Prostate gland (tissue), 2 donors: ENCODE measurements at regions not wholly inside any gene's neighbourhood (a gene's known extent, or its start where the extent isn't known, plus 50 kb on each side); places are given as distances from the start of the nearest gene placed in this dataset.
"Not testable (repeated sequence)": the region's sequence is repeated elsewhere in the genome, so short reads cannot be mapped to it uniquely, and the experiment has no call there.

Source experiments
- DNase-seq: peaks from one replicate; pipeline ENCODE4 v3.0.0-alpha.2; 2019; ENCODE audit warnings: low spot score
- H3K27ac ChIP-seq, 2 donors: fragments of 200-600 bp; sonication (generic); 2 replicates each; pipeline ENCODE4 v1.5.1; 2017 to 2019
- H3K27me3 ChIP-seq: fragments of 200-600 bp; sonication (generic); replicated peaks from 2 replicates; pipeline ENCODE4 v1.5.1; 2019; ENCODE audit not compliant: insufficient read depth
- H3K36me3 ChIP-seq, 2 donors: fragments of 200-600 bp; sonication (generic); 1 replicate in 1 of 2; 2 replicates in 1 of 2; pipeline versions ENCODE4 v1.5.1 to v1.8.1; 2017 to 2019
- H3K4me1 ChIP-seq: fragments of 200-600 bp; sonication (generic); replicated peaks from 2 replicates; pipeline ENCODE4 v1.5.1; 2019
- H3K4me3 ChIP-seq, 2 donors: fragments of 200-600 bp; sonication (generic); 2 replicates each; pipeline ENCODE4 v1.5.1; 2017 to 2019
- H3K9me3 ChIP-seq: fragments of 200-600 bp; sonication (generic); 2 replicates; pipeline ENCODE4 v1.5.1; 2017
- POLR2A ChIP-seq: fragments of 450-650 bp; IDR thresholded peaks from one replicate; pipeline ENCODE4 v1.6.1; 2016; ENCODE audit warnings: antibody characterized with exemption, mild to moderate bottlenecking
- POLR2AphosphoS5 ChIP-seq: sonication (generic); formaldehyde crosslinking; IDR thresholded peaks from one replicate; pipeline ENCODE4 v1.6.1; 2017; ENCODE audit warnings: antibody characterized with exemption
- WGBS: methylation state at CpG from one replicate; pipeline ENCODE4 v1.1.5; 2018; 5-methylcytosine and 5-hydroxymethylcytosine counted together
- intact Hi-C: fragments of 100-400 bp; cut with DNase I; formaldehyde crosslinking; loops from one replicate; pipeline ENCODE4 v1.14.2; 2022
- TF ChIP-seq, protein P1 (sequence below), 4 experiments: fragments of 200-600 bp in 2 of 4; fragments of 450-650 bp in 2 of 4; sonication (generic) in 2 of 4; IDR thresholded peaks; 1 replicate in 3 of 4; 2 replicates in 1 of 4; pipeline ENCODE4 v1.5.1; 2016 to 2019; ENCODE audit warnings: antibody characterized with exemption in 4 of 4, mild to moderate bottlenecking in 2 of 4, moderate library complexity in 2 of 4

DNA sequence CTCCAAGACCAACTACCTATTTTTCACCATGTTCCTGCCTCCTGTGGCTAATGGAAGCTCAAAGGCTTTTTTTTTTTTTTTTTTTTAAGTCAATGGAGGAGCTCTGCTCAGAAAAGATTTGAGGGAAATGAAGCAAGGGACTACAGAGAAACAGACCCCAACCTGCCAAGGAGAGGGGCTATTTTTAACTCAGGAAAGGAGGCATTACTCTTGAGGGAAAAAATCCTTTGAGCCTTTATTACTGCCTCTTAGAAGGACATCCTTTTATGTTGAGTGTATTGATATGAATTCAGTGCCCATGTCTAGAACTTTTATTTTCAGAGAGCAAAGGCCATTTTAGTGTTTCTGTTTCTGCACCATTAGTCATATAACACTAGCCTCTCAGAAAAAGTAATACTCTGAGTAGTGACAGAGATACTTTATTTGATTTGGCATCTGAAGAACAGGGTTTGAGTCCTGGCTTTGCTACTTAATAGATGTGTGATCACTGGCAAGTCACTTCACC is 68.1 kb upstream of the PCDH8 start:
- no peak overlapping the region for H3K27ac ChIP-seq
- TF ChIP-seq POLR2AphosphoS5 (no peak), POLR2A (no peak)
- TF ChIP-seq, protein P1, sequence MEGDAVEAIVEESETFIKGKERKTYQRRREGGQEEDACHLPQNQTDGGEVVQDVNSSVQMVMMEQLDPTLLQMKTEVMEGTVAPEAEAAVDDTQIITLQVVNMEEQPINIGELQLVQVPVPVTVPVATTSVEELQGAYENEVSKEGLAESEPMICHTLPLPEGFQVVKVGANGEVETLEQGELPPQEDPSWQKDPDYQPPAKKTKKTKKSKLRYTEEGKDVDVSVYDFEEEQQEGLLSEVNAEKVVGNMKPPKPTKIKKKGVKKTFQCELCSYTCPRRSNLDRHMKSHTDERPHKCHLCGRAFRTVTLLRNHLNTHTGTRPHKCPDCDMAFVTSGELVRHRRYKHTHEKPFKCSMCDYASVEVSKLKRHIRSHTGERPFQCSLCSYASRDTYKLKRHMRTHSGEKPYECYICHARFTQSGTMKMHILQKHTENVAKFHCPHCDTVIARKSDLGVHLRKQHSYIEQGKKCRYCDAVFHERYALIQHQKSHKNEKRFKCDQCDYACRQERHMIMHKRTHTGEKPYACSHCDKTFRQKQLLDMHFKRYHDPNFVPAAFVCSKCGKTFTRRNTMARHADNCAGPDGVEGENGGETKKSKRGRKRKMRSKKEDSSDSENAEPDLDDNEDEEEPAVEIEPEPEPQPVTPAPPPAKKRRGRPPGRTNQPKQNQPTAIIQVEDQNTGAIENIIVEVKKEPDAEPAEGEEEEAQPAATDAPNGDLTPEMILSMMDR (IDR thresholded peaks at IDR 0.05), result no peak
- no peaks in the 10 kb centered on the region for H3K4me1 ChIP-seq
- DNase-seq, result no peak
- no peaks in the 10 kb centered on the region for H3K27me3 ChIP-seq
- no peaks in the 10 kb centered on the region for H3K9me3 ChIP-seq
- H3K4me3 ChIP-seq, result no peak overlapping the region
- intact Hi-C loops, result no loop called here
- no peaks in the 10 kb centered on the region for H3K36me3 ChIP-seq

DNA sequence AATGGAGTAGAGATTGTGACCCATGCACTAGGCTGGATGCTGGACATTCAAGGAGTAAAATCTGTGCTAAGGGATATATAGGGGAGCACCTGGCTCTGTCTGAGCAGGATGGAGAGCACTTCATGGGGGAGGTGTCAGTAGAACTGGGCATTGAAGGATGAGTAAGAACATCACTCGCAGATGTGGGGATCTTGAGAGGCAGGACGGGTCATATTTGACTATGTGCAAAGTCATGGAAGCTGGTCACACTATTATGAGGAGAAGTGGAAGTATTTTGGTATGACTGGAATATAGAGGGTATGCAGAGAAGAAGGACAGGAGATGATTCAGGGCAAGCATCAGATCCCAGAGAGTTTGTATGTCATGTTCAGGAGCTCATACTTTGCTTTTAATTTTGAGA is 62.9 kb upstream of the PCDH8 start:
- TF ChIP-seq POLR2AphosphoS5, result no peak
- TF ChIP-seq POLR2A, result no peak
- TF ChIP-seq, protein P1 (IDR thresholded peaks at IDR 0.05), result no peak
- no peak for DNase-seq
- Histone ChIP-seq H3K27me3 (no peaks in the 10 kb centered on the region), H3K36me3 (no peaks in the 10 kb centered on the region), H3K27ac (no peak overlapping the region), H3K4me3 (no peak overlapping the region), H3K9me3 (no peaks in the 10 kb centered on the region), H3K4me1 (no peaks in the 10 kb centered on the region)
- WGBS, result 60% methylated on average over 2 of the region's 2 CpGs
- intact Hi-C loops, result no loop called here

DNA sequence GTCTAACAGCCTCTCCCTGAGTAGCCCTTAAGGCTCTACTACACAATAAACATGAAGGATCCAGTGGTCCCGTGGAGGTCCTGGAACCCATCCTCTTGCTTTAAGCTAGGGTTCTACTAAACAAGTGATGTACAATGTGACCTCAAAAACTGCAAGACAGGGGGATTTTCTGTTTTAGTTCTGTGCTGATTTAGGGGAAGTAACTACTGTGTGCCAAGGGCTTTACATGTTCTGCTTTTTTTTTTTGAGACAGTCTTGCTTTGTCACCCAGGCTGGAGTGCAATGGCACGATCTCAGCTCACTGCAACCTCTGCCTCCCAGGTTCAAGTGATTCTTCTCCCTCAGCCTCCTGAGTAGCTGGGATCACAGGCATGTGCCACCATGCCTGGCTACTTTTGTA is 61.9 kb upstream of the PCDH8 start:
- H3K9me3 ChIP-seq, H3K27me3 ChIP-seq, H3K4me3 ChIP-seq, H3K4me1 ChIP-seq, H3K36me3 ChIP-seq, H3K27ac ChIP-seq, DNase-seq, intact Hi-C loops: not testable (repeated sequence)
- WGBS, result 68% methylated on average over 2 of the region's 2 CpGs

DNA sequence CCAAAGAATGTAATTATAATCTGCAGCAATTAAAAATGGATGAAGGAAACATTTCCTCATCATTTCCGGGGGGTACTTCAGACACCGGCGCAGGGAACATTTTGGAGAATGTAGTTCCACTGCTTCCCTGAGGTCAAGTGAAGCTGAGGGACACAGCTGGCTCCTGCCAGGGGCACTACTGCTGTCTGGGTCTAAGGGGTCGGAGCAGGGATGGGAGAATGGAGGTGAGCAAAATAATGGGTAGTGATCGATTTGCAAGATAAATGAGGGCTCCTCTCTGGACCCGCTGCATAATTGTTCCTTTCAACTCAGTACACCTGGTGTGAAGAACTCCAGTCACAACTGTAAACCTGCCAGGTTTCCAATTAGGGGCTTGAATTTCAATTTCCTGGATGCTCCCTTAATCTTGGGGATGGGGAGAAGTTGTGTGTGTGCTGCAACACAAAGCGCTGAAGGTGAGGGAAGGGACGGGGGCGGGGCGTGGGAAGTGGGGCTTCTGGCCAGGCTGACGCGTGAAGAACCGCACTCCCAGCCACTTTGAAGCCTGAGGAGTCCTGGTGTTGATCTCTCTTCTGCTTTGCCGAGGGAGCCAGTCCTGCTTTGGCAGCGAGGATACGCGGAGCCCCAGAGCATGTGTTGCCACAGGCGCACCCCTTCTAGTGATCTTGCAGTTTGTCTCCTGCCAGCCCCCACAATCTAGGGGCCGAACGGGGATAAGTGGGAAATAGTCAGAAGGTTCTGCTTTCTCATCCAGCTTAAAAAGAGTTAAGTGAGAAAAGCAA is 57.9 kb upstream of the PCDH8 start:
- intact Hi-C loops, result no loop called here
- H3K4me3 ChIP-seq, result no peak overlapping the region
- WGBS, result 39% methylated on average over 20 of the region's 20 CpGs
- TF ChIP-seq POLR2AphosphoS5, result no peak
- TF ChIP-seq, protein P1 (IDR thresholded peaks at IDR 0.05), result no peak
- TF ChIP-seq POLR2A, result no peak
- no peaks in the 10 kb centered on the region for H3K9me3 ChIP-seq
- no peak overlapping the region for H3K27ac ChIP-seq
- H3K36me3 ChIP-seq, result no peaks in the 10 kb centered on the region
- H3K27me3 ChIP-seq, result no peaks in the 10 kb centered on the region
- no peaks in the 10 kb centered on the region for H3K4me1 ChIP-seq
- DNase-seq, result no peak

DNA sequence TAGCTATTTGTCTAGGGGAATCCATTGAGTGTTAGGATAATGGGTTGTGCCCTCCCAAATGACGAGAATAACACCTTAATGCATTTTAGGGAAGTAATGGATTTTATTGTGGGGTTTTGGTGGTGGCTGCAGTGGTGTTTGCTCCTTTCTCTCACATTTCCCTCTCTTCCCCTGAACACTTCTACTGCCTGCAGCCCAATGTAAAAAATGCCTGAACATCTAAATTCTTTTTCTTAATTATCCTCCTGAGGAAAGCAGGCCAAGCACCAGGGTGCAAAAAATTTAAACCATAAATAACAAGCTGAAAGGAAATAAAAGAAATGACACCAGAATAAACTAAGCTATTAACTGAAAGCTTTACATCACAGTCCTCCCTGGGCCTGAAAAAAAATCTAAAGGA is 57.3 kb upstream of the PCDH8 start:
- WGBS, result 38% methylated on average over 1 of the region's 1 CpG
- Histone ChIP-seq H3K27ac (no peak overlapping the region), H3K9me3 (no peaks in the 10 kb centered on the region), H3K36me3 (no peaks in the 10 kb centered on the region), H3K4me3 (no peak overlapping the region), H3K27me3 (no peaks in the 10 kb centered on the region), H3K4me1 (no peaks in the 10 kb centered on the region)
- DNase-seq, result no peak
- TF ChIP-seq POLR2AphosphoS5, result no peak
- TF ChIP-seq POLR2A, result no peak
- TF ChIP-seq, protein P1 (IDR thresholded peaks at IDR 0.05), result no peak
- intact Hi-C loops, result no loop called here
